Uterus (tissue), 2 donors: ENCODE measurements at regions not wholly inside any gene's neighbourhood (a gene's known extent, or its start where the extent isn't known, plus 50 kb on each side); places are given as distances from the start of the nearest gene placed in this dataset.

Experiments used
- POLR2A ChIP-seq, 2 donors: fragments of 450-650 bp; IDR thresholded peaks; one replicate each; pipeline ENCODE4 v1.6.1; 2016; ENCODE audit warnings: antibody characterized with exemption in 2 of 2, mild to moderate bottlenecking in 1 of 2, moderate library complexity in 1 of 2
- TF ChIP-seq, protein P1 (sequence below), 4 experiments: fragments of 200-600 bp in 2 of 4; fragments of 450-650 bp in 2 of 4; sonication (generic) in 2 of 4; IDR thresholded peaks; one replicate each; pipeline ENCODE4 v1.5.1; 2016 to 2019; ENCODE audit warnings: antibody characterized with exemption in 4 of 4, mild to moderate bottlenecking in 2 of 4, moderate library complexity in 1 of 4

DNA sequence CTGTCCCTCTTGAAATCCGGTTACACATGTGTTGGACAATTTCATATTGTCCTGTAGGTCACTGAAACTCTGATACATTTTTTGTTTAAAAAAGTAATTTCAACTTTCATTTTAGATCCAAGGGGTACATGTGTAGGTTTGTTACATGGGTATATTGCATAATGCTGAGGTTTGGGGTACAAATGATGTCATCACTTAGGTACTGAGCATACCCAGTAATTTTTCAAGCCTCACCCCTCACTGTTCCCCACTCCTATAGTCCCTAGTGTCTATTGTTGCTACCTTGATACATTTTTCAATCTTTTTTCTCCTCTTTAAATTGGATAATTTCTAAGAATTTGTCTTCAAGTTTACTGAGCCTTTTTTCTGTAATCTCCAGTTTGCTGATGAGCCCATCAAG lies 483.0 kb downstream of the DHX35 start:
- TF ChIP-seq, protein P1, sequence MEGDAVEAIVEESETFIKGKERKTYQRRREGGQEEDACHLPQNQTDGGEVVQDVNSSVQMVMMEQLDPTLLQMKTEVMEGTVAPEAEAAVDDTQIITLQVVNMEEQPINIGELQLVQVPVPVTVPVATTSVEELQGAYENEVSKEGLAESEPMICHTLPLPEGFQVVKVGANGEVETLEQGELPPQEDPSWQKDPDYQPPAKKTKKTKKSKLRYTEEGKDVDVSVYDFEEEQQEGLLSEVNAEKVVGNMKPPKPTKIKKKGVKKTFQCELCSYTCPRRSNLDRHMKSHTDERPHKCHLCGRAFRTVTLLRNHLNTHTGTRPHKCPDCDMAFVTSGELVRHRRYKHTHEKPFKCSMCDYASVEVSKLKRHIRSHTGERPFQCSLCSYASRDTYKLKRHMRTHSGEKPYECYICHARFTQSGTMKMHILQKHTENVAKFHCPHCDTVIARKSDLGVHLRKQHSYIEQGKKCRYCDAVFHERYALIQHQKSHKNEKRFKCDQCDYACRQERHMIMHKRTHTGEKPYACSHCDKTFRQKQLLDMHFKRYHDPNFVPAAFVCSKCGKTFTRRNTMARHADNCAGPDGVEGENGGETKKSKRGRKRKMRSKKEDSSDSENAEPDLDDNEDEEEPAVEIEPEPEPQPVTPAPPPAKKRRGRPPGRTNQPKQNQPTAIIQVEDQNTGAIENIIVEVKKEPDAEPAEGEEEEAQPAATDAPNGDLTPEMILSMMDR (IDR thresholded peaks at IDR 0.05): no peak
- no peak for TF ChIP-seq POLR2A (IDR thresholded peaks at IDR 0.05)
